Tibial artery (tissue), 4 donors: ENCODE measurements at regions not wholly inside any gene's neighbourhood (a gene's known extent, or its start where the extent isn't known, plus 50 kb on each side); places are given as distances from the start of the nearest gene placed in this dataset.
"Not testable (repeated sequence)": the region's sequence is repeated elsewhere in the genome, so short reads cannot be mapped to it uniquely, and the experiment has no call there.

Experiments used
- DNase-seq, 2 donors: peaks; one replicate each; pipeline ENCODE4 v3.0.0-alpha.2; 2019
- H3K27ac ChIP-seq, 2 donors: fragments of 200-600 bp; sonication (generic) in 1 of 2; 1 replicate in 1 of 2; 2 replicates in 1 of 2; pipeline ENCODE4 v1.5.1; 2018 to 2019; ENCODE audit warnings: mild to moderate bottlenecking in 1 of 2
- H3K27me3 ChIP-seq, 2 donors: fragments of 200-600 bp; sonication (generic) in 1 of 2; one replicate each; pipeline versions ENCODE4 v1.5.1 to v1.6.0; 2016 to 2019
- H3K36me3 ChIP-seq, 3 donors: fragments of 200-600 bp; sonication (generic) in 2 of 3; one replicate each; pipeline ENCODE4 v1.5.1; 2016 to 2019; ENCODE audit warnings: mild to moderate bottlenecking in 2 of 3
- H3K4me1 ChIP-seq, 4 donors: fragments of 200-600 bp; sonication (generic) in 2 of 4; 1 replicate in 3 of 4; 2 replicates in 1 of 4; pipeline ENCODE4 v1.5.1; 2016 to 2019
- H3K4me3 ChIP-seq, 2 donors: fragments of 200-600 bp; sonication (generic) in 1 of 2; 1 replicate in 1 of 2; 2 replicates in 1 of 2; pipeline ENCODE4 v1.5.1; 2018 to 2019; ENCODE audit warnings: mild to moderate bottlenecking in 2 of 2
- H3K9me3 ChIP-seq, 3 donors: fragments of 200-600 bp; sonication (generic) in 1 of 3; one replicate each; pipeline ENCODE4 v1.5.1; 2016 to 2019
- CTCF ChIP-seq, 2 experiments: fragments of 200-600 bp in 1 of 2; fragments of 450-650 bp in 1 of 2; IDR thresholded peaks; one replicate each; pipeline ENCODE4 v1.5.1; 2017 to 2019; ENCODE audit warnings: antibody characterized with exemption in 2 of 2, mild to moderate bottlenecking in 1 of 2, moderate library complexity in 1 of 2
- intact Hi-C: fragments of 100-400 bp; cut with DNase I; formaldehyde crosslinking; loops from one replicate; pipeline ENCODE4 v1.15.0; 2023; ENCODE audit warnings: low total_unique reads

- H3K27ac ChIP-seq: no peak overlapping the region
These were observed 198.7 kb downstream of the TMA16 start for GRCh38 chr4:163693211-163693610.

GRCh38 chr4:163693776-163694175, 199.3 kb downstream of the TMA16 start:
- intact Hi-C loops: no loop called here
- Histone ChIP-seq H3K4me3 (no peak overlapping the region), H3K27me3 (no peaks in the 10 kb centered on the region), H3K4me1 (no peaks in the 10 kb centered on the region), H3K9me3 (no peaks in the 10 kb centered on the region), H3K36me3 (no peaks in the 10 kb centered on the region), H3K27ac (no peak overlapping the region)
- no peak for DNase-seq
- no peak for TF ChIP-seq CTCF (IDR thresholded peaks at IDR 0.05)

More at GRCh38 chr4:163693211-163693610, 198.7 kb downstream of the TMA16 start:
- TF ChIP-seq CTCF (IDR thresholded peaks at IDR 0.05): no peak
- Histone ChIP-seq H3K4me3 (no peak overlapping the region), H3K9me3 (no peaks in the 10 kb centered on the region), H3K27me3 (no peaks in the 10 kb centered on the region), H3K4me1 (no peaks in the 10 kb centered on the region), H3K36me3 (no peaks in the 10 kb centered on the region)
- intact Hi-C loops: no loop called here
- no peak for DNase-seq

GRCh38 chr4:163694385-163694784, 199.9 kb downstream of the TMA16 start:
- Histone ChIP-seq H3K27ac (no peak overlapping the region), H3K27me3 (no peaks in the 10 kb centered on the region), H3K36me3 (no peaks in the 10 kb centered on the region), H3K4me1 (no peaks in the 10 kb centered on the region), H3K4me3 (no peak overlapping the region), H3K9me3 (no peaks in the 10 kb centered on the region)
- no peak for TF ChIP-seq CTCF (IDR thresholded peaks at IDR 0.05)
- intact Hi-C loops: no loop called here
- DNase-seq: no peak

GRCh38 chr4:163697121-163697520, 202.6 kb downstream of the TMA16 start:
- H3K4me3 ChIP-seq: no peak overlapping the region
- intact Hi-C loops: no loop called here

GRCh38 chr4:163700383-163700782, 205.9 kb downstream of the TMA16 start:
- H3K27ac ChIP-seq, H3K4me1 ChIP-seq, H3K27me3 ChIP-seq, H3K4me3 ChIP-seq, H3K36me3 ChIP-seq, H3K9me3 ChIP-seq, DNase-seq, intact Hi-C loops: not testable (repeated sequence)

More at GRCh38 chr4:163697121-163697520, 202.6 kb downstream of the TMA16 start:
- TF ChIP-seq CTCF (IDR thresholded peaks at IDR 0.05): no peak
- H3K4me1 ChIP-seq: no peaks in the 10 kb centered on the region
- no peak for DNase-seq
- no peaks in the 10 kb centered on the region for H3K36me3 ChIP-seq
- H3K9me3 ChIP-seq: no peaks in the 10 kb centered on the region
- H3K27me3 ChIP-seq: no peaks in the 10 kb centered on the region
- H3K27ac ChIP-seq: no peak overlapping the region

- intact Hi-C loops: no loop called here
- DNase-seq: no peak
These were observed 207.4 kb downstream of the TMA16 start for GRCh38 chr4:163701916-163702315.

More at GRCh38 chr4:163701916-163702315, 207.4 kb downstream of the TMA16 start:
- Histone ChIP-seq H3K4me1 (no peaks in the 10 kb centered on the region), H3K27ac (no peak overlapping the region), H3K36me3 (no peaks in the 10 kb centered on the region), H3K27me3 (no peaks in the 10 kb centered on the region), H3K4me3 (no peak overlapping the region), H3K9me3 (no peaks in the 10 kb centered on the region)
- TF ChIP-seq CTCF (IDR thresholded peaks at IDR 0.05): no peak
